Dendritic cell treated with granulocyte-macrophage colony-stimulating factor and Interleukin-4, amounts not matched to agents 40 ng/mL and 50 ng/mL, for 4 days (primary cell): ENCODE measurements at regions not wholly inside any gene's neighbourhood (a gene's known extent, or its start where the extent isn't known, plus 50 kb on each side); places are given as distances from the start of the nearest gene placed in this dataset.

Experiments used
- H3K27ac Mint-ChIP-seq: one replicate; pipeline ENCODE4 v1.8.0; 2022; ENCODE audit warnings: mild to moderate bottlenecking, mixed read lengths
- H3K27me3 Mint-ChIP-seq: one replicate; pipeline ENCODE4 v1.8.0; 2022; ENCODE audit warnings: mild to moderate bottlenecking, mixed read lengths
- H3K36me3 Mint-ChIP-seq: one replicate; pipeline ENCODE4 v1.8.0; 2022; ENCODE audit warnings: low read depth, mixed read lengths
- H3K4me1 Mint-ChIP-seq: one replicate; pipeline ENCODE4 v1.8.0; 2022; ENCODE audit warnings: low read depth, mixed read lengths
- H3K4me3 Mint-ChIP-seq: one replicate; pipeline ENCODE4 v1.8.0; 2022; ENCODE audit warnings: mild to moderate bottlenecking, moderate library complexity, mixed read lengths
- H3K9me3 Mint-ChIP-seq: one replicate; pipeline ENCODE4 v1.8.0; 2022; ENCODE audit warnings: mixed read lengths
- intact Hi-C: fragments of 100-400 bp; cut with micrococcal nuclease; formaldehyde crosslinking; loops from one replicate; pipeline ENCODE4 v1.15.0; 2022

GRCh38 chr13:34474187-34474868, 467.7 kb upstream of the NBEA start:
- H3K4me1 Mint-ChIP-seq: no peaks in the 10 kb centered on the region
- H3K36me3 Mint-ChIP-seq: no peaks in the 10 kb centered on the region
- intact Hi-C loops: no loop called here
- no peak overlapping the region for H3K27ac Mint-ChIP-seq
- peaks cover 30% of the 10 kb centered on the region for H3K9me3 Mint-ChIP-seq
- no peaks in the 10 kb centered on the region for H3K27me3 Mint-ChIP-seq
- H3K4me3 Mint-ChIP-seq: no peak overlapping the region

GRCh38 chr13:34478376-34478775, 463.7 kb upstream of the NBEA start:
- no peaks in the 10 kb centered on the region for H3K36me3 Mint-ChIP-seq
- H3K27ac Mint-ChIP-seq: no peak overlapping the region
- no peak overlapping the region for H3K4me3 Mint-ChIP-seq
- no peaks in the 10 kb centered on the region for H3K27me3 Mint-ChIP-seq
- no peaks in the 10 kb centered on the region for H3K4me1 Mint-ChIP-seq
- H3K9me3 Mint-ChIP-seq: peaks cover 20% of the 10 kb centered on the region
- intact Hi-C loops: no loop called here

GRCh38 chr13:34502011-34502410, 440.1 kb upstream of the NBEA start:
- Mint-ChIP-seq H3K4me1 (no peaks in the 10 kb centered on the region), H3K27me3 (no peaks in the 10 kb centered on the region), H3K9me3 (peaks cover 35% of the 10 kb centered on the region), H3K4me3 (no peak overlapping the region), H3K36me3 (no peaks in the 10 kb centered on the region), H3K27ac (no peak overlapping the region)
- intact Hi-C loops: no loop called here

GRCh38 chr13:34502621-34503020, 439.4 kb upstream of the NBEA start:
- no peak overlapping the region for H3K4me3 Mint-ChIP-seq
- H3K27me3 Mint-ChIP-seq: no peaks in the 10 kb centered on the region
- peaks cover 41% of the 10 kb centered on the region for H3K9me3 Mint-ChIP-seq
- H3K27ac Mint-ChIP-seq: no peak overlapping the region
- H3K36me3 Mint-ChIP-seq: no peaks in the 10 kb centered on the region
- intact Hi-C loops: no loop called here
- no peaks in the 10 kb centered on the region for H3K4me1 Mint-ChIP-seq

- Mint-ChIP-seq H3K36me3 (no peaks in the 10 kb centered on the region), H3K9me3 (peaks cover 62% of the 10 kb centered on the region), H3K4me1 (no peaks in the 10 kb centered on the region), H3K4me3 (no peak overlapping the region), H3K27ac (no peak overlapping the region), H3K27me3 (no peaks in the 10 kb centered on the region)
- intact Hi-C loops: no loop called here
Measured at GRCh38 chr13:34506796-34507195, 435.3 kb upstream of the NBEA start.

- Mint-ChIP-seq H3K4me1 (no peaks in the 10 kb centered on the region), H3K4me3 (no peak overlapping the region), H3K27ac (no peak overlapping the region), H3K27me3 (no peaks in the 10 kb centered on the region), H3K36me3 (no peaks in the 10 kb centered on the region), H3K9me3 (peaks cover 63% of the 10 kb centered on the region)
- intact Hi-C loops: no loop called here
Measured at GRCh38 chr13:34507630-34508029, 434.4 kb upstream of the NBEA start.

- no peaks in the 10 kb centered on the region for H3K4me1 Mint-ChIP-seq
- intact Hi-C loops: no loop called here
- H3K4me3 Mint-ChIP-seq: no peak overlapping the region
- no peak overlapping the region for H3K27ac Mint-ChIP-seq
- H3K36me3 Mint-ChIP-seq: no peaks in the 10 kb centered on the region
- H3K9me3 Mint-ChIP-seq: peaks cover 55% of the 10 kb centered on the region
- H3K27me3 Mint-ChIP-seq: no peaks in the 10 kb centered on the region
Measured at GRCh38 chr13:34512817-34513216, 429.3 kb upstream of the NBEA start.

GRCh38 chr13:34513526-34513925, 428.5 kb upstream of the NBEA start:
- Mint-ChIP-seq H3K36me3 (no peaks in the 10 kb centered on the region), H3K27me3 (no peaks in the 10 kb centered on the region), H3K27ac (no peak overlapping the region), H3K9me3 (peaks cover 50% of the 10 kb centered on the region), H3K4me1 (no peaks in the 10 kb centered on the region), H3K4me3 (no peak overlapping the region)
- intact Hi-C loops: no loop called here

GRCh38 chr13:34515201-34515600, 426.9 kb upstream of the NBEA start:
- Mint-ChIP-seq H3K4me3 (no peak overlapping the region), H3K27me3 (no peaks in the 10 kb centered on the region), H3K4me1 (no peaks in the 10 kb centered on the region), H3K36me3 (no peaks in the 10 kb centered on the region), H3K9me3 (peaks cover 44% of the 10 kb centered on the region), H3K27ac (no peak overlapping the region)
- intact Hi-C loops: no loop called here

- no peak overlapping the region for H3K27ac Mint-ChIP-seq
- no peaks in the 10 kb centered on the region for H3K4me1 Mint-ChIP-seq
- peaks cover 11% of the 10 kb centered on the region for H3K9me3 Mint-ChIP-seq
- H3K36me3 Mint-ChIP-seq: no peaks in the 10 kb centered on the region
- H3K27me3 Mint-ChIP-seq: no peaks in the 10 kb centered on the region
- intact Hi-C loops: no loop called here
- H3K4me3 Mint-ChIP-seq: no peak overlapping the region
Measured at GRCh38 chr13:34521171-34521570, 420.9 kb upstream of the NBEA start.

- H3K4me1 Mint-ChIP-seq: no peaks in the 10 kb centered on the region
- no peaks in the 10 kb centered on the region for H3K27me3 Mint-ChIP-seq
- H3K27ac Mint-ChIP-seq: no peak overlapping the region
Measured at GRCh38 chr13:34522808-34523207, 419.3 kb upstream of the NBEA start.

GRCh38 chr13:34523406-34523805, 418.7 kb upstream of the NBEA start:
- Mint-ChIP-seq H3K27ac (no peak overlapping the region), H3K9me3 (peaks cover 17% of the 10 kb centered on the region), H3K36me3 (no peaks in the 10 kb centered on the region), H3K4me3 (no peak overlapping the region), H3K4me1 (no peaks in the 10 kb centered on the region), H3K27me3 (no peaks in the 10 kb centered on the region)
- intact Hi-C loops: no loop called here

More at GRCh38 chr13:34522808-34523207, 419.3 kb upstream of the NBEA start:
- intact Hi-C loops: no loop called here
- H3K36me3 Mint-ChIP-seq: no peaks in the 10 kb centered on the region
- H3K4me3 Mint-ChIP-seq: no peak overlapping the region
- H3K9me3 Mint-ChIP-seq: peaks cover 17% of the 10 kb centered on the region

GRCh38 chr13:34533941-34534340, 408.1 kb upstream of the NBEA start:
- intact Hi-C loops: no loop called here

GRCh38 chr13:34542321-34542720, 399.7 kb upstream of the NBEA start:
- intact Hi-C loops: no loop called here
- Mint-ChIP-seq H3K9me3 (peaks cover 26% of the 10 kb centered on the region), H3K27ac (no peak overlapping the region), H3K36me3 (no peaks in the 10 kb centered on the region), H3K27me3 (no peaks in the 10 kb centered on the region), H3K4me1 (no peaks in the 10 kb centered on the region), H3K4me3 (no peak overlapping the region)

More at GRCh38 chr13:34533941-34534340, 408.1 kb upstream of the NBEA start:
- H3K36me3 Mint-ChIP-seq: no peaks in the 10 kb centered on the region
- H3K4me3 Mint-ChIP-seq: no peak overlapping the region
- no peaks in the 10 kb centered on the region for H3K4me1 Mint-ChIP-seq
- H3K9me3 Mint-ChIP-seq: peaks cover 59% of the 10 kb centered on the region
- no peaks in the 10 kb centered on the region for H3K27me3 Mint-ChIP-seq
- no peak overlapping the region for H3K27ac Mint-ChIP-seq

- intact Hi-C loops: no loop called here
- no peaks in the 10 kb centered on the region for H3K36me3 Mint-ChIP-seq
- H3K27me3 Mint-ChIP-seq: no peaks in the 10 kb centered on the region
Measured at GRCh38 chr13:34543836-34544235, 398.2 kb upstream of the NBEA start.

More at GRCh38 chr13:34543836-34544235, 398.2 kb upstream of the NBEA start:
- H3K27ac Mint-ChIP-seq: no peak overlapping the region
- no peak overlapping the region for H3K4me3 Mint-ChIP-seq
- H3K4me1 Mint-ChIP-seq: no peaks in the 10 kb centered on the region
- peaks cover 20% of the 10 kb centered on the region for H3K9me3 Mint-ChIP-seq
